ENCODE measurements at regions not wholly inside any gene's neighbourhood (a gene's known extent, or its start where the extent isn't known, plus 50 kb on each side); places are given as distances from the start of the nearest gene placed in this dataset.

- DNase-seq: no peak
Measured at GRCh38 chr12:17528394-17528793, 561.6 kb downstream of the RERGL start.

- DNase-seq: no peak
Measured at GRCh38 chr12:17527021-17527420, 563.0 kb downstream of the RERGL start.

GRCh38 chr12:17511369-17511768 lies 578.6 kb downstream of the RERGL start:
- no peak for DNase-seq

GRCh38 chr12:17507336-17507735 lies 582.7 kb downstream of the RERGL start:
- DNase-seq: no peak

GRCh38 chr12:17503742-17504141 lies 586.3 kb downstream of the RERGL start:
- no peak for DNase-seq

GRCh38 chr12:17489452-17489851 lies 600.5 kb downstream of the RERGL start:
- DNase-seq: no peak

- DNase-seq: no peak
Measured at GRCh38 chr12:17478908-17479673, 610.9 kb downstream of the RERGL start.

GRCh38 chr12:17470460-17470859 lies 619.5 kb downstream of the RERGL start:
- DNase-seq: no peak

- no peak for DNase-seq
Measured at GRCh38 chr12:17459214-17459613, 630.8 kb downstream of the RERGL start.

GRCh38 chr12:17456486-17456885 lies 633.5 kb downstream of the RERGL start:
- no peak for DNase-seq

GRCh38 chr12:17438141-17438540 lies 651.9 kb downstream of the RERGL start:
- no peak for DNase-seq

- DNase-seq: no peak
Measured at GRCh38 chr12:17416748-17417147, 673.2 kb downstream of the RERGL start.

GRCh38 chr12:17414596-17414995 lies 675.4 kb downstream of the RERGL start:
- DNase-seq: no peak

GRCh38 chr12:17411662-17412061 lies 678.3 kb downstream of the RERGL start:
- DNase-seq: no peak

- no peak for DNase-seq
Measured at GRCh38 chr12:17388679-17389078, 701.3 kb downstream of the RERGL start.

GRCh38 chr12:17383321-17383720 lies 706.7 kb downstream of the RERGL start:
- DNase-seq: no peak

- no peak for DNase-seq
Measured at GRCh38 chr12:17381211-17381610, 708.8 kb downstream of the RERGL start.

GRCh38 chr12:17372508-17372907 lies 717.5 kb downstream of the RERGL start:
- DNase-seq: no peak

GRCh38 chr12:17371491-17372215 lies 718.3 kb downstream of the RERGL start:
- DNase-seq: no peak

GRCh38 chr12:17370621-17371020 lies 719.4 kb downstream of the RERGL start:
- no peak for DNase-seq

GRCh38 chr12:17369556-17369955 lies 720.4 kb downstream of the RERGL start:
- DNase-seq: no peak

- DNase-seq: no peak
Measured at GRCh38 chr12:17361224-17361623, 728.8 kb downstream of the RERGL start.

- no peak for DNase-seq
Measured at GRCh38 chr12:17358835-17359234, 731.2 kb downstream of the RERGL start.

GRCh38 chr12:17357396-17357795 lies 732.6 kb downstream of the RERGL start:
- DNase-seq: no peak

- DNase-seq: no peak
Measured at GRCh38 chr12:17352164-17352563, 737.8 kb downstream of the RERGL start.
